GM10266 (cell line): ENCODE measurements at regions not wholly inside any gene's neighbourhood (a gene's known extent, or its start where the extent isn't known, plus 50 kb on each side); places are given as distances from the start of the nearest gene placed in this dataset.

Experiments used
- DNase-seq: peaks from one replicate; pipeline ENCODE4 v3.0.0; 2012; ENCODE audit errors: extremely low spot score
- TF ChIP-seq, protein P1 (sequence below): IDR thresholded peaks from 2 replicates; pipeline ENCODE4 v1.5.1; 2012; ENCODE audit warnings: mild to moderate bottlenecking, low read depth; ENCODE audit not compliant: control insufficient read depth, insufficient read depth; ENCODE audit errors: missing control alignments

DNA sequence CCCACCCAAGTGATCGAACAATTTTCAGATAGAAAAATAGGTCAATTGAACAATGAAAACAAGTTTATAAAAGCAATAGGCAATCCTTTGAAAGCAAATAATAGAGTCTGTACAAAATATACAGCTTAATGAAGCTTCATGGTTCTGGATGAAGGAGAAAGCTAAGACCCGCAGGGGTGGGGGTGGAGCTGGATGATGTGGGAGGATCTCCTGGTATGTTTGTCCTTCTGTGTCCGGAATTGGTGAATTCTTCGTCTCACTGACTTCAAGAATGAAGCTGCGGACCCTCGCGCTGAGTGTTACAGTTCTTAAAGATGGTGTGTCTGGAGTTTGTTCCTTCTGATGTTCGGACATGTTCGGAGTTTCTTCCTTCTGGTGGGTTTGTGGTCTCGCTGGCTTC is 149.9 kb downstream of the NXNL2 start:
- DNase-seq = no peak
- TF ChIP-seq, protein P1, sequence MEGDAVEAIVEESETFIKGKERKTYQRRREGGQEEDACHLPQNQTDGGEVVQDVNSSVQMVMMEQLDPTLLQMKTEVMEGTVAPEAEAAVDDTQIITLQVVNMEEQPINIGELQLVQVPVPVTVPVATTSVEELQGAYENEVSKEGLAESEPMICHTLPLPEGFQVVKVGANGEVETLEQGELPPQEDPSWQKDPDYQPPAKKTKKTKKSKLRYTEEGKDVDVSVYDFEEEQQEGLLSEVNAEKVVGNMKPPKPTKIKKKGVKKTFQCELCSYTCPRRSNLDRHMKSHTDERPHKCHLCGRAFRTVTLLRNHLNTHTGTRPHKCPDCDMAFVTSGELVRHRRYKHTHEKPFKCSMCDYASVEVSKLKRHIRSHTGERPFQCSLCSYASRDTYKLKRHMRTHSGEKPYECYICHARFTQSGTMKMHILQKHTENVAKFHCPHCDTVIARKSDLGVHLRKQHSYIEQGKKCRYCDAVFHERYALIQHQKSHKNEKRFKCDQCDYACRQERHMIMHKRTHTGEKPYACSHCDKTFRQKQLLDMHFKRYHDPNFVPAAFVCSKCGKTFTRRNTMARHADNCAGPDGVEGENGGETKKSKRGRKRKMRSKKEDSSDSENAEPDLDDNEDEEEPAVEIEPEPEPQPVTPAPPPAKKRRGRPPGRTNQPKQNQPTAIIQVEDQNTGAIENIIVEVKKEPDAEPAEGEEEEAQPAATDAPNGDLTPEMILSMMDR = no peak

DNA sequence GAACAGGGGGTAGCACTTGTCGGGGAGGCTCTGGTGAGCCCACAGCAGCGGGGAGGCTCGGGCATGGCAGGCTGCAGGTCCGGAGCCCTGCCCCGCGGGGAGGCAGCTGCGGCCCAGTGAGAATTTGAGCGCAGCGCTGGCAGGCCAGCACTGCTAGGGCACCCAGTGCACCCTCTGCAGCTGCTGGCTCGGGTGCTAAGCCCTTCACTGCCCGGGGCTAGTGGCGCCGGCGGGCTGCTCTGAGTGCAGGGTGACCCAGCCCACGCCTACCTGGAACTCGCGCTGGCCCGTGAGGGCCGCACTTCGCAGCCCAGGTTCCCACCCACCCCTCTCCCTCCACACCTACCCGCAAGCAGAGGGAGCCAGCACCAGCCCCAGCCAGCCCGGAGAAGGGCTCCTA is 151.0 kb downstream of the NXNL2 start:
- TF ChIP-seq, protein P1 = no peak
- DNase-seq = no peak

DNA sequence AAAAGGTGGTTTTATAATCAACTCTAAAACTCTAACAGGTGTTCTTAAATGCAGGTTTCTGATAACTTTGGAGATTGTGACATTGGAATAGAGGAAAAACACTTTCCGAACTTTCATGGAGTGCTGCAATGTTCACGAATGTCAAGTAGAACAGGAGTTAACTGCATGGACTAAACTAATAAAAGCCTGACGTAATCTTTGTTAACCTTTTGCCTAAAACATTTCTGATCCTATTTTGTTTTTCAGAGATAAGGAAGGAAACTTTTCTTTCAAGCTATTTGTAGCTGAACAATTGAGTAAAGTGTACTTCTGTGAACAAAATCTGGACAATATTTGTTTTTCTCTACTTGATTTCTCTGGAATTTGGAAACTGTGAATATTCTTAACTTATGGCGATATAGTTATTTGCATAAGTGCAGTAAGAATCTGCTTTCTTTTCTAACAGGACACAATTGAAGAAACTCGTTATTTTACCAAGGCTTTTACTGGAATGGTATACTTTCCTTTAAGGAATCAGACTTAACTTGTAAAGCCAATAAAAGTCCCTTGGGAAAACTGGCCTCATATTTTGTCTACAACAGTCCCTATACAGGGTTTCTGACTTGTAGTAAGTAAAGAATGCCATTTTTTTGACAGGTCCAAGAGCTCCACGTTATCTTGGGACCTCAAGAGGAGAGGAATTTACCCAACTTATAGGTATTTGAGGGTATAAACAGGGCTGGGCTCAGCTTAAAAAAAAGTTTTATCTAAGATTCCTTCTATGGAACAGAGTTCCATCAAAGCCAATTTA is 154.7 kb downstream of the NXNL2 start:
- DNase-seq = no peak
- TF ChIP-seq, protein P1 = no peak

DNA sequence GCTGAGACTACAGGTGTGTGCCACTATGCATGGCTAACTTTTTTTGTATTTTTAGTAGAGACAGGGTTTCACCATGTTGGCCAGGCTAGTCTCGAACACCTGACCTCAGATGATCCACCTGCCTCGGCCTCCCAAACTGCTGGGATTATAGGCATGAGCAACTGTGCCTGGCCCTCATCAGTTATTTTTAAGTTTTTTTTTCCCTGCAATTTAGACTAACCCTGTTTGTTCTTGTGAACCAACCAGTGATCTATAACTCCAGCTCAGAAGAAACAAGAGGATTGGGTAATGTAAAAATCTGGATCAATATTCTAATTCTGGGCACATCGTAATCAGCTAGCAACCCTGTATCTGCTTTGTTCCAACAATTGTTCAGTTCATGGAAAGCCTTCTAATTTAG is 155.7 kb downstream of the NXNL2 start:
- TF ChIP-seq, protein P1 = no peak
- DNase-seq = no peak

DNA sequence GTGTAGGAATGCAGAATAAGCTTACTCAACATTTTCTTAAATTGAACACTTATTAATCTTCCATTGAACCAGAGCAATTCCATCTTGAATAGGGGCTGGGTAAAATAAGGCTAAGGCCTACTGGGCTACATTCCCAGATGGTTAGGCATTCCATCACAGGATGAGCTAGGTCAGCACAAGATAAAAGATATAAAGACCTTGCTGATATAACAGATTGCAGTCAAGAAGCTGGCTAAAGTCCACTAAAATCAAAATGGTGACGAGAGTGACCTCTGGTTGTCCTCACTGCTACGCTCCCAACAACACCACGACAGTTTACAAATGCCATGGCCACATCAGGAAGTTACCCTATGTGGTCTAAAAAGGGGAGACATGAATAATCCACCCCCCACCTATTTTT is 156.1 kb downstream of the NXNL2 start:
- TF ChIP-seq, protein P1 = no peak
- DNase-seq = no peak

DNA sequence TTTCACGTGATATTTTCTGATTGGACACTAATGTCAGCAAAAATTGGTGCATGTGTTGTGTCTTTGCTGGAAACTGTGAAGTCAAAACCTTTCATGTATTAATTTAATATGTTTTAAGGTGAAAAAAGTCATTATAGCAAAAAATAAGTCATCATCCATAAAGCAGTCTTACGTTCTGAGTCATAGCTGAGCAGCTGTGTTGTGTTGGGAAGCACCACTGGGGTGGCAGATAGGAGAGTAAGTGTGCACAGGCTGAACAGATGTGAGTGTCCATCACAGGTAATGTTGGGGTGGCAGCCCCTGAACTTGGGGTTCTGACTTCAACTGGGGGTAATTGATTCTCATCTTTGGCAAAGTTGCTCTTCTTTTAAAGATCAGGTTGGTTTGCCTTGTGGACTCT is 156.8 kb downstream of the NXNL2 start:
- TF ChIP-seq, protein P1 = no peak
- DNase-seq = no peak

DNA sequence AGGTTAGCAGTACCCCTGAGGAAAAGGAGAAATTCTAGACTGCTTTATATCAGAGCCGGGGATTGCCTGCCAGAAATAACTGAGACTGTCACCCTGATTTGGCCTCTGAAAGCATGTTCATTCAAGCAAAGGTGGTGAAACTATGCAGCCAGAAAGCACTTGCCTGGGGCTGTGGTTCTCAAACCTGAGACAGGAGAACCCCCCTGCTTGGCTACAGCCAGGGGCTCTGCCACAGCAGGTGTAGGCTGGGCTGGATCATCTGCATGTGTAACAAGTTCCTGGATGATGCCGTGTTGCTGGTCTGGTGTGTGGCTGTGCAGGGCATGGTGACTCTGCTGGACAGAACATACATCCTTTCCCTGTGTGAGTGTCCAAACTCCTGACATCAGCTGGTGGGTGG is 157.8 kb downstream of the NXNL2 start:
- TF ChIP-seq, protein P1 = no peak
- no peak for DNase-seq
